ENCODE measurements at regions not wholly inside any gene's neighbourhood (a gene's known extent, or its start where the extent isn't known, plus 50 kb on each side); places are given as distances from the start of the nearest gene placed in this dataset.

- no peak for TF ChIP-seq CTCF (conservative IDR thresholded peaks at IDR 0.05; ENCODE audit: low read length)
- no peak for DNase-seq (ENCODE audit: low read depth)
- H3K4me3 ChIP-seq (ENCODE audit: low read length), result no peak overlapping the region
These were observed 587.3 kb downstream of the ANXA1 start for GRCh38 chr9:73738741-73739530.

GRCh38 chr9:73741316-73741715, 589.7 kb downstream of the ANXA1 start:
- no peak for DNase-seq (ENCODE audit: low read depth)
- no peak for TF ChIP-seq CTCF (conservative IDR thresholded peaks at IDR 0.05; ENCODE audit: low read length)

GRCh38 chr9:73742412-73742811, 590.7 kb downstream of the ANXA1 start:
- DNase-seq (ENCODE audit: low read depth), result no peak
- H3K4me3 ChIP-seq (ENCODE audit: low read length), result no peak overlapping the region
- TF ChIP-seq CTCF (conservative IDR thresholded peaks at IDR 0.05; ENCODE audit: low read length), result no peak

More at GRCh38 chr9:73741316-73741715, 589.7 kb downstream of the ANXA1 start:
- no peak overlapping the region for H3K4me3 ChIP-seq (ENCODE audit: low read length)

GRCh38 chr9:73743826-73744225, 592.2 kb downstream of the ANXA1 start:
- H3K4me3 ChIP-seq (ENCODE audit: low read length), result no peak overlapping the region
- no peak for TF ChIP-seq CTCF (conservative IDR thresholded peaks at IDR 0.05; ENCODE audit: low read length)
- no peak for DNase-seq (ENCODE audit: low read depth)

- no peak for DNase-seq (ENCODE audit: low read depth)
- H3K4me3 ChIP-seq (ENCODE audit: low read length), result no peak overlapping the region
- no peak for TF ChIP-seq CTCF (conservative IDR thresholded peaks at IDR 0.05; ENCODE audit: low read length)
These were observed 593.9 kb downstream of the ANXA1 start for GRCh38 chr9:73745598-73745997.

GRCh38 chr9:73753171-73753570, 601.5 kb downstream of the ANXA1 start:
- TF ChIP-seq CTCF (conservative IDR thresholded peaks at IDR 0.05; ENCODE audit: low read length), result no peak
- H3K4me3 ChIP-seq (ENCODE audit: low read length), result no peak overlapping the region
- DNase-seq (ENCODE audit: low read depth), result no peak

- no peak for TF ChIP-seq CTCF (conservative IDR thresholded peaks at IDR 0.05; ENCODE audit: low read length)
- no peak overlapping the region for H3K4me3 ChIP-seq (ENCODE audit: low read length)
These were observed 610.2 kb downstream of the ANXA1 start for GRCh38 chr9:73761905-73762304.

More at GRCh38 chr9:73761905-73762304, 610.2 kb downstream of the ANXA1 start:
- no peak for DNase-seq (ENCODE audit: low read depth)
